Left lung (tissue), 4 donors: ENCODE measurements at regions not wholly inside any gene's neighbourhood (a gene's known extent, or its start where the extent isn't known, plus 50 kb on each side); places are given as distances from the start of the nearest gene placed in this dataset.

Experiments used
- ATAC-seq: fragments of 200-7000 bp; cut with Tn5 transposase; one replicate; pipeline ENCODE4 v1.9.1; 2020; ENCODE audit warnings: moderate library complexity
- DNase-seq, 4 donors: peaks; one replicate each; pipeline ENCODE4 v3.0.0-alpha.2; 2013 to 2020
- H3K27ac ChIP-seq, 2 donors: fragments of 200-600 bp; sonication (generic) in 1 of 2; one replicate each; pipeline versions ENCODE4 v1.5.0 to v1.8.0; 2020 to 2021
- H3K27me3 ChIP-seq, 2 donors: fragments of 200-600 bp; sonication (generic) in 1 of 2; one replicate each; pipeline versions ENCODE4 v1.5.0 to v1.8.0; 2020 to 2021
- H3K36me3 ChIP-seq, 2 donors: fragments of 200-600 bp; sonication (generic) in 1 of 2; one replicate each; pipeline versions ENCODE4 v1.5.0 to v1.8.0; 2020 to 2021
- H3K4me1 ChIP-seq, 2 donors: fragments of 200-600 bp; one replicate each; pipeline ENCODE4 v1.8.0; 2021
- H3K4me3 ChIP-seq, 2 donors: fragments of 200-600 bp; sonication (generic) in 1 of 2; one replicate each; pipeline versions ENCODE4 v1.5.0 to v1.8.0; 2020 to 2021; ENCODE audit warnings: mild to moderate bottlenecking in 1 of 2
- H3K9me3 ChIP-seq, 2 donors: fragments of 200-600 bp; sonication (generic) in 1 of 2; one replicate each; pipeline versions ENCODE4 v1.5.0 to v1.8.0; 2020 to 2021
- CTCF ChIP-seq, 2 donors: fragments of 200-600 bp; sonication (generic) in 1 of 2; IDR thresholded peaks; one replicate each; pipeline versions ENCODE4 v1.5.0 to v1.8.0; 2021; ENCODE audit warnings: antibody characterized with exemption in 2 of 2
- intact Hi-C, 2 donors: fragments of 100-400 bp; cut with DNase I; formaldehyde crosslinking; loops; one replicate each; pipeline versions ENCODE4 v1.11.2 to v1.14.2; 2022
- donor health status: DM: no; HTN: yes; CAD: no.
- donor health status: DM: no; HTN: no; CAD: no.

GRCh38 chr6:19479551-19479950 is 357.6 kb upstream of the ID4 start:
- ATAC-seq, result no peak
- H3K27ac ChIP-seq, result no peak overlapping the region
- intact Hi-C loops, result no loop called here

GRCh38 chr6:19492636-19493405 is 344.3 kb upstream of the ID4 start:
- Histone ChIP-seq H3K27me3 (no peaks in the 10 kb centered on the region), H3K27ac (no peak overlapping the region), H3K9me3 (peaks cover 0 to 26% of the 10 kb centered on the region in 2 donors), H3K36me3 (no peaks in the 10 kb centered on the region), H3K4me3 (no peak overlapping the region), H3K4me1 (no peaks in the 10 kb centered on the region)
- no peak for TF ChIP-seq CTCF (IDR thresholded peaks at IDR 0.05)
- intact Hi-C loops, result no loop called here
- peak; percentile 26 for ATAC-seq
- peak in 1 of 4 donors; percentile 10 for DNase-seq

More at GRCh38 chr6:19479551-19479950, 357.6 kb upstream of the ID4 start:
- Histone ChIP-seq H3K9me3 (peaks cover 0 to 7% of the 10 kb centered on the region in 2 donors), H3K36me3 (no peaks in the 10 kb centered on the region), H3K4me3 (no peak overlapping the region), H3K27me3 (no peaks in the 10 kb centered on the region), H3K4me1 (no peaks in the 10 kb centered on the region)
- TF ChIP-seq CTCF (IDR thresholded peaks at IDR 0.05), result no peak
- no peak for DNase-seq

DNA sequence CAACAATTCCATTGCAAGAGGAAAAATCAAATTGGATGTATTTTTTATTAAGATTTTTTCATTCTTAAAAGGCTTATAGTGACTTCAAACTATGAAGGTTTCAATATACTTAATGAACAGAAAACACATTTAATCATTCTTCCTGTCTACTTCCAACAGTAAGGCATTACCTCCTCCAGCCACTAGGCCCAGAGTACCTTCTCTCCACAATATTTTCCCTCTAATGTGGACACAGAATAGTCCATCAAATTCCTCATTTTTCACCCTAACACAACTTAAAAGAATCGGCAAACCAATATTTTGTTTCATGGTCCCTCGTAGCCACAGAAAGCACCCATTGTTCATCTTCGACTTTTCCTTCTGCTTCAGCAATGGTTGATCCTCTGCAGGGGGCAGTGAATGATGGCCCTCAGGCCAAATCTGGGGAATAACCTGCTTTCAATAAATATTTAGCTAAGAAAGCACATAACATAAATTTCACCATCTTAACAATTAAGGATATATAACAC is 335.4 kb upstream of the ID4 start:
- Histone ChIP-seq H3K27me3 (no peaks in the 10 kb centered on the region), H3K9me3 (peaks cover 0 to 41% of the 10 kb centered on the region in 2 donors), H3K36me3 (no peaks in the 10 kb centered on the region), H3K27ac (no peak overlapping the region), H3K4me1 (no peaks in the 10 kb centered on the region), H3K4me3 (no peak overlapping the region)
- no peak for TF ChIP-seq CTCF (IDR thresholded peaks at IDR 0.05)
- no peak for DNase-seq
- intact Hi-C loops, result no loop called here
- ATAC-seq, result no peak

- intact Hi-C loops, result no loop called here
- DNase-seq (no peak), ATAC-seq (no peak)
- no peak overlapping the region for H3K4me3 ChIP-seq
- TF ChIP-seq CTCF (IDR thresholded peaks at IDR 0.05), result no peak
- H3K27ac ChIP-seq, result no peak overlapping the region
- H3K36me3 ChIP-seq, result no peaks in the 10 kb centered on the region
- no peaks in the 10 kb centered on the region for H3K4me1 ChIP-seq
- H3K9me3 ChIP-seq, result peaks cover 0 to 47% of the 10 kb centered on the region in 2 donors
- H3K27me3 ChIP-seq, result no peaks in the 10 kb centered on the region
These were observed 334.9 kb upstream of the ID4 start for GRCh38 chr6:19502301-19502700.

GRCh38 chr6:19515939-19516338 is 321.2 kb upstream of the ID4 start:
- DNase-seq (no peak), ATAC-seq (no peak)
- Histone ChIP-seq H3K27ac (no peak overlapping the region), H3K36me3 (no peaks in the 10 kb centered on the region), H3K9me3 (peaks cover 0 to 56% of the 10 kb centered on the region in 2 donors), H3K27me3 (no peaks in the 10 kb centered on the region), H3K4me1 (no peaks in the 10 kb centered on the region), H3K4me3 (no peak overlapping the region)
- intact Hi-C loops, result no loop called here
- no peak for TF ChIP-seq CTCF (IDR thresholded peaks at IDR 0.05)
